Mesothelial cell of epicardium (in vitro differentiated cells): ENCODE measurements at regions not wholly inside any gene's neighbourhood (a gene's known extent, or its start where the extent isn't known, plus 50 kb on each side); places are given as distances from the start of the nearest gene placed in this dataset.

Source experiments
- DNase-seq, 2 experiments: peaks; one replicate each; pipeline ENCODE4 v3.0.0; 2021; ENCODE audit warnings: low spot score in 2 of 2; ENCODE audit not compliant: unreplicated experiment in 2 of 2
- H3K27ac Mint-ChIP-seq: 2 replicates; pipeline ENCODE4 v1.8.0; 2021; ENCODE audit warnings: mixed read lengths
- H3K27me3 Mint-ChIP-seq: 2 replicates; pipeline ENCODE4 v1.8.0; 2021; ENCODE audit warnings: low read depth, mixed read lengths
- H3K36me3 Mint-ChIP-seq: 2 replicates; pipeline ENCODE4 v1.8.0; 2021; ENCODE audit warnings: mixed read lengths
- H3K4me1 Mint-ChIP-seq: 2 replicates; pipeline ENCODE4 v1.8.0; 2021; ENCODE audit warnings: mixed read lengths
- H3K4me3 Mint-ChIP-seq: 2 replicates; pipeline ENCODE4 v1.8.0; 2021; ENCODE audit warnings: mild to moderate bottlenecking, moderate library complexity, mixed read lengths
- H3K9me3 Mint-ChIP-seq: 2 replicates; pipeline ENCODE4 v1.8.0; 2021; ENCODE audit warnings: mixed read lengths
- TF ChIP-seq, protein P1 (sequence below): fragments of 200-600 bp; sonication (generic); IDR thresholded peaks from one replicate; pipeline ENCODE4 v1.5.0; 2021; ENCODE audit warnings: antibody characterized with exemption; ENCODE audit not compliant: unreplicated experiment

DNA sequence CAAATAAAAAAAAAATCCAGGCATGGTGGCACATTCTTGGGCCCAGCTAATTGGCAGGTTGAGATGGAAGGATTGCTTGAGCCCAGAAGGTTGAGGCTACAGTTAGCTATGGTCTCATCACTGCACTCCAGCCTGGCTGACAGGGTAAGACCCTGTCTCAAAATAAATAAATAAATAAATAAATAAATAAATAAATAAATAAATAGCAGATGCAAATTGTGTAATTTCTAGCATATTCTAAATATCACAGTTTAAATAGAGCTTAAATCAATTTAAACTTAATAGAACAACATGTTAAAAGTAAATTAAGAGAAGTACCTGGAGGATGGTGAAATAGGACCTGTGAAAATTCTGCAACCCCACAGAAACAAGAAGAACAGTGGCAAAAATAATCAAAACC lies 290.5 kb downstream of the TFEC start:
- Mint-ChIP-seq H3K9me3 (peaks cover 10% of the 10 kb centered on the region), H3K4me1 (peaks cover 13% of the 10 kb centered on the region), H3K27ac (no peak overlapping the region), H3K4me3 (no peak overlapping the region), H3K27me3 (no peaks in the 10 kb centered on the region), H3K36me3 (no peaks in the 10 kb centered on the region)
- no peak for DNase-seq
- TF ChIP-seq, protein P1, sequence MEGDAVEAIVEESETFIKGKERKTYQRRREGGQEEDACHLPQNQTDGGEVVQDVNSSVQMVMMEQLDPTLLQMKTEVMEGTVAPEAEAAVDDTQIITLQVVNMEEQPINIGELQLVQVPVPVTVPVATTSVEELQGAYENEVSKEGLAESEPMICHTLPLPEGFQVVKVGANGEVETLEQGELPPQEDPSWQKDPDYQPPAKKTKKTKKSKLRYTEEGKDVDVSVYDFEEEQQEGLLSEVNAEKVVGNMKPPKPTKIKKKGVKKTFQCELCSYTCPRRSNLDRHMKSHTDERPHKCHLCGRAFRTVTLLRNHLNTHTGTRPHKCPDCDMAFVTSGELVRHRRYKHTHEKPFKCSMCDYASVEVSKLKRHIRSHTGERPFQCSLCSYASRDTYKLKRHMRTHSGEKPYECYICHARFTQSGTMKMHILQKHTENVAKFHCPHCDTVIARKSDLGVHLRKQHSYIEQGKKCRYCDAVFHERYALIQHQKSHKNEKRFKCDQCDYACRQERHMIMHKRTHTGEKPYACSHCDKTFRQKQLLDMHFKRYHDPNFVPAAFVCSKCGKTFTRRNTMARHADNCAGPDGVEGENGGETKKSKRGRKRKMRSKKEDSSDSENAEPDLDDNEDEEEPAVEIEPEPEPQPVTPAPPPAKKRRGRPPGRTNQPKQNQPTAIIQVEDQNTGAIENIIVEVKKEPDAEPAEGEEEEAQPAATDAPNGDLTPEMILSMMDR = no peak

DNA sequence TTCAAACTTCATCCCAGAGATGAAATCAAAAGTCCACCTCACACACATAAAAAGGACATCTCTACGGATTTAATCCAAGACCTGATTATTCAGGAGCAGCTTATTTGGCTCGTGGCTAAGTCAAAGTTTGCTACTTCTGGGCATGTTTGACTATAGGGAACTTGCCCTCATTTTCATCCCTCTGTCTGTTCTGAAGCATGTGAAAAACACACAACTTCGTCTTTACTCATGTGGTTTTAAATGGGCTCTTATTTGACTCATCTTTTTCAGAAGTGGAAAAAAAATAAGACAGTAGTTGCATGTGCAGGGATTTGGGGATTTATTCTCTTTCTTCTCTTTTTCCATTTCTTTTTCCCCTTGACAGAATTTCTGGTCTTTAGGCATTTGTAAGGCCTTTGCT lies 295.9 kb downstream of the TFEC start:
- Mint-ChIP-seq H3K9me3 (peaks cover 8% of the 10 kb centered on the region), H3K4me1 (peaks cover 60% of the 10 kb centered on the region), H3K36me3 (no peaks in the 10 kb centered on the region), H3K27ac (no peak overlapping the region), H3K4me3 (no peak overlapping the region), H3K27me3 (no peaks in the 10 kb centered on the region)
- no peak for DNase-seq
- TF ChIP-seq, protein P1 = no peak

DNA sequence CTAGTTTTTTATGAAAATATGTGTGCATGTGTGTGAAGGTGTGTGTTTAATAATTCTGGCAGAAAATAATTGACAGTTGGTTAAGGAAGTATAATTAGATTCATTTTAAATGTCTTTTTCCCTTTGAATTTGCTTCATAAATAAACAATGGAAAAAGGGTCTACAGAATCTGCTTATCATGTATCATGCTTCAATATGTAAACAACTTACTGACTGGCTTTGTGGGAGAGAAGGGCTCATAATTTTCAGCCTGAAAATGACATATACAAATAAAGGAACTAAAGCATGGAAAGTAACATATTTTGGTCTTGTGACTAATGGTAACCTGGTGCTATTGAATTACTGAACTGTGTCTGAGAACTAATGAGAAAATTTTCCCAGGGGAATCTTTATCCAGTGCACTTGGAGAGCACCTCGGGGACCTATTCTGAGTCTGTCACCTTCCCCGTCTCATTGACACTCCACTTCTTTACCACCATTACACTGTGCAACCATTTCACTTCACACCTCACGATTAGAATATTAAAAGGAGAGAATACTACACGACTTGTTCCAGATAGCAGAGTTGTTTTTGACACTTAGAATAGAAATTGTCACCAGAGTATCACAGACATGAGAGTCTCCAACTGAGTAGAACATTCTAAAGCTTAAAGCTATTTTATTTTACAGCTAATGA lies 298.6 kb downstream of the TFEC start:
- peaks cover 70% of the 10 kb centered on the region for H3K4me1 Mint-ChIP-seq
- peaks cover 3% of the 10 kb centered on the region for H3K9me3 Mint-ChIP-seq
- TF ChIP-seq, protein P1 = no peak
- no peaks in the 10 kb centered on the region for H3K36me3 Mint-ChIP-seq
- DNase-seq = no peak
- no peak overlapping the region for H3K4me3 Mint-ChIP-seq
- no peaks in the 10 kb centered on the region for H3K27me3 Mint-ChIP-seq
- H3K27ac Mint-ChIP-seq = peak overlapping the region; percentile 62

DNA sequence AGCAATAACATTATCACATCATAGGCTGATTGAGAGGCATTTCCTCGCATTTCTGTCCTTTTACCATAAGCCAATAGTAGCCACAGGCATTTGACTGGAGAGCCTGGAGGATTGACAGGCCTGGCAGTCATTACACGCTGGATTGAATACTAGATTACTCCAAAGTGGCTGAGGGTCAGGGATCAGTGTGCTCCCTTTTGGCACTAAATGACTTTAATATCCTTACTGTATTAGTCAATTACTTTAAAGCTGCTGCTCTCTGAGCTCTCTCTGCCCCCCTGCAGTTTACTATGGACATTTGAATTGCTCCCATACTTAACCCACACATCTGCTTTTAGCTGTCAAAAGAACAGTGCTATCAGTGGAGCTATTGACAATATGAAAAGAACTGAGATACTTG lies 302.0 kb downstream of the TFEC start:
- H3K4me3 Mint-ChIP-seq = no peak overlapping the region
- H3K9me3 Mint-ChIP-seq = no peaks in the 10 kb centered on the region
- peaks cover 61% of the 10 kb centered on the region for H3K4me1 Mint-ChIP-seq
- TF ChIP-seq, protein P1 = no peak
- no peaks in the 10 kb centered on the region for H3K27me3 Mint-ChIP-seq
- H3K36me3 Mint-ChIP-seq = no peaks in the 10 kb centered on the region
- DNase-seq = no peak
- no peak overlapping the region for H3K27ac Mint-ChIP-seq

DNA sequence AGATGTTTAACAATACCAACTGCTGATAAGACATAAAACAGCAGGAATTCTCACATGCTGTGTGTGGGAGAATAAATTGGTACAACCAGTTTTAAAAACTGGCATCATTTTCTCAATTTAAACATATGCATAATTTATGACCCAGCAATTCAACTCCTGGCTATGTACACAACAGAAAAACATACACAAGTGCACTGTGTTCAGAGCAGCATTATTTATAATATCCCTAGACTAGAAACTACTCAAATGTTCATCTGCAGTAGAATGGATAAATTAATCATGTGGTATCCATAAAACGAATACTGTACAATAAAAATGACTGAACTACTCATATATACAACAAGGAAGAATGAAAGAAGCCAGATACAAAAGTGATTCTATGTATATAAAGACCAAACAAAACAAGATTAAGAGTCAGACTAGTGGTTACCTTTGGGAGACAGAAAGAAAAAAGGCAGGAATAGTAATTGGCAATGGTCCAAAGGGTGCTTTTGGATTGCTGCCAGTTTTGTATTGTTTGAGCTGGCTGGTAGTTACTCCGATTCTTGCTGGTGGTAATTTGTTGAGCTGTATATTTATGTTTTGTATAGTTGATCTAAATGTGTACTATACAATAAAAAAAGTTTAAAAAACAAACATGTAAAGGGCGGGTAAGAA lies 306.0 kb downstream of the TFEC start:
- H3K4me1 Mint-ChIP-seq = peaks cover 57% of the 10 kb centered on the region
- H3K36me3 Mint-ChIP-seq = no peaks in the 10 kb centered on the region
- no peak overlapping the region for H3K4me3 Mint-ChIP-seq
- peak in 1 of 2 experiments; percentile 67 for DNase-seq
- peak overlapping the region; percentile 17 for H3K27ac Mint-ChIP-seq
- no peaks in the 10 kb centered on the region for H3K9me3 Mint-ChIP-seq
- TF ChIP-seq, protein P1 = no peak
- H3K27me3 Mint-ChIP-seq = no peaks in the 10 kb centered on the region
